ENCODE measurements at regions not wholly inside any gene's neighbourhood (a gene's known extent, or its start where the extent isn't known, plus 50 kb on each side); places are given as distances from the start of the nearest gene placed in this dataset.

- Histone ChIP-seq H3K9ac (no peak overlapping the region), H3K4me3 (no peak overlapping the region), H3F3A (ENCODE audit: low read depth) (peaks cover 4% of the 10 kb centered on the region), H3K27ac (no peak overlapping the region), H3K79me2 (ENCODE audit: low read depth) (no peaks in the 10 kb centered on the region), H2AFZ (replicated peaks) (no peak overlapping the region), H3K36me3 (no peaks in the 10 kb centered on the region), H3K27me3 (no peaks in the 10 kb centered on the region), H3K4me1 (peaks cover 4% of the 10 kb centered on the region), H3K4me2 (no peak overlapping the region), H4K20me1 (ENCODE audit: low read depth) (no peaks in the 10 kb centered on the region), H3K9me3 (ENCODE audit: low read depth) (no peaks in the 10 kb centered on the region)
- H3K4me3 Mint-ChIP-seq: no peak overlapping the region
- H3K27ac Mint-ChIP-seq: no peak overlapping the region
- DNase-seq (ENCODE audit: low spot score): no peak
- no peaks in the 10 kb centered on the region for H3K9me3 Mint-ChIP-seq
- peaks cover 4% of the 10 kb centered on the region for H3K4me1 Mint-ChIP-seq
- no peaks in the 10 kb centered on the region for H3K36me3 Mint-ChIP-seq
- peaks cover 9% of the 10 kb centered on the region for H3K27me3 Mint-ChIP-seq (ENCODE audit: insufficient read depth, low read depth)
- TF ChIP-seq CTCF (IDR thresholded peaks at IDR 0.05) (no peak), EZH2phosphoT487 (IDR thresholded peaks at IDR 0.05) (no peak), EZH2 (IDR thresholded peaks at IDR 0.05) (no peak)
Observed at GRCh38 chr18:76673281-76674185, 148.8 kb upstream of the ZNF236 start.

DNA sequence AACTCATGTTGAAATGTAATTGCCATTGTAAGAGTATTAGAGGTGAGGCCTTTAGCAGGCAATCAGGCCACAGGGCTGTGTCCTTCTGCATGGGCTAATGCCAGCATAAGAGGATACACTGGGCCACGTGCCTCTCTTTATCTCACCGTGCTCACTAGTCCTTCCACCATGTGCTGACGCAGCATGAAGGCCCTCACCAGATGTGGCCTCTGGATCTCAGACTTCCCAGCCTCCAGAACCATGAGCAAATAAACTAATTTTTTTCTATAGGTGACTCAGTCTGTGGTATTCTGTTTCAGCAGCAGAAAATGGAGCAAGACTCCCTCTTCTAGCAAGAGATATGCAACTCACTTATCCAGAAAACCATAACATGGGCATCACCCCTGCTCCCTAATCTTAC is 149.7 kb upstream of the ZNF236 start:
- H3K27me3 Mint-ChIP-seq (ENCODE audit: insufficient read depth, low read depth): peaks cover 9% of the 10 kb centered on the region
- H3K4me1 Mint-ChIP-seq: peaks cover 5% of the 10 kb centered on the region
- Histone ChIP-seq H3K79me2 (ENCODE audit: low read depth) (no peaks in the 10 kb centered on the region), H3K36me3 (no peaks in the 10 kb centered on the region), H3K9ac (no peak overlapping the region), H3K4me3 (no peak overlapping the region), H3F3A (ENCODE audit: low read depth) (peaks cover 5% of the 10 kb centered on the region), H3K4me1 (peaks cover 7% of the 10 kb centered on the region), H3K27ac (no peak overlapping the region), H4K20me1 (ENCODE audit: low read depth) (no peaks in the 10 kb centered on the region), H3K9me3 (ENCODE audit: low read depth) (no peaks in the 10 kb centered on the region), H3K4me2 (no peak overlapping the region), H2AFZ (replicated peaks) (no peak overlapping the region), H3K27me3 (no peaks in the 10 kb centered on the region)
- TF ChIP-seq CTCF (IDR thresholded peaks at IDR 0.05) (no peak), EZH2 (IDR thresholded peaks at IDR 0.05) (no peak), EZH2phosphoT487 (IDR thresholded peaks at IDR 0.05) (no peak)
- no peaks in the 10 kb centered on the region for H3K9me3 Mint-ChIP-seq
- DNase-seq (ENCODE audit: low spot score): no peak
- H3K4me3 Mint-ChIP-seq: no peak overlapping the region
- H3K36me3 Mint-ChIP-seq: no peaks in the 10 kb centered on the region
- H3K27ac Mint-ChIP-seq: no peak overlapping the region

DNA sequence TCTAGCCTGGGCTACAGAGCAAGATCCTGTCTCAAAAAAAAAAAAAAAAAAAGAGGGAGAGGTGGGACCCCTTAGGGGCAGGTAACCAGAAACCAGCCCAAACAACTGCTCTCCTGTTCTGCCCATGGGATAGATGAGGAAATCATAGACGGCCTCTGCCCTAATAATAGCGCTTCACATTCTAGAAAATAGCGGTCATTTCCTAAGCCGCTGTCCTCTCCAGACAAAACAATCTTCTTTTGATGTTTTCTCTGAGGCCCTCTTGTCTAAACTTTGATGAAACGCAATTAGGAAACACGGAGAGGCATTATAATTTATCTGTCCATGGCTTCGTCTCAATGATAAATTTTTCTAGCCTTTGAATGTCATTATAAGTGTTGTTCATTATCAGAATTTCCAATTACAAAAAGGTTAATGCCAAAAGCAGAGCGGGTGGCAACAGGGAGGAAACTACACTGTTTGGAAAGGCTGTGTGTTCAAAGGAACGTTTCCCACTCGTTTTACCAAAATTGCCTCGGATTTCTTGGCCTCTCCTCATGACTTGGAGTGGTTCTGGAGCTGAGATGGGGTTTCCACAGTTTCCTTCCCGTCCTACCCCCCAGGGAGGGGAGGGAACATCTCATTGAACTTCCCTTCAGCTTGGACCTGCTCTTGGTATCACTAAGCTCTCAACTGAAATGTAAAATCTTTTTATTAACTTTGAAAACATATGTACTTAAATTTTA is 151.6 kb upstream of the ZNF236 start:
- Histone ChIP-seq H3K79me2 (ENCODE audit: low read depth) (no peaks in the 10 kb centered on the region), H3K4me1 (peaks cover 7% of the 10 kb centered on the region), H3F3A (ENCODE audit: low read depth) (peaks cover 5% of the 10 kb centered on the region), H2AFZ (replicated peaks) (no peak overlapping the region), H4K20me1 (ENCODE audit: low read depth) (no peaks in the 10 kb centered on the region), H3K27me3 (no peaks in the 10 kb centered on the region), H3K9me3 (ENCODE audit: low read depth) (no peaks in the 10 kb centered on the region), H3K9ac (no peak overlapping the region), H3K4me2 (no peak overlapping the region), H3K36me3 (no peaks in the 10 kb centered on the region), H3K4me3 (no peak overlapping the region), H3K27ac (no peak overlapping the region)
- DNase-seq (ENCODE audit: low spot score): no peak
- Mint-ChIP-seq H3K4me3 (no peak overlapping the region), H3K4me1 (peaks cover 5% of the 10 kb centered on the region), H3K27ac (no peak overlapping the region), H3K9me3 (no peaks in the 10 kb centered on the region), H3K36me3 (no peaks in the 10 kb centered on the region), H3K27me3 (ENCODE audit: insufficient read depth, low read depth) (peaks cover 9% of the 10 kb centered on the region)
- TF ChIP-seq EZH2 (IDR thresholded peaks at IDR 0.05) (no peak), CTCF (IDR thresholded peaks at IDR 0.05) (no peak), EZH2phosphoT487 (IDR thresholded peaks at IDR 0.05) (no peak)

All from neural progenitor cell (in vitro differentiated cells).